ENCODE measurements at regions not wholly inside any gene's neighbourhood (a gene's known extent, or its start where the extent isn't known, plus 50 kb on each side); places are given as distances from the start of the nearest gene placed in this dataset.

GRCh38 chr3:159275741-159276140, 473.9 kb downstream of the MFSD1 start:
- TF ChIP-seq CTCF (IDR thresholded peaks at IDR 0.05) (no peak), POLR2AphosphoS5 (IDR thresholded peaks at IDR 0.05) (no peak), POLR2A (IDR thresholded peaks at IDR 0.05) (no peak), EP300 (IDR thresholded peaks at IDR 0.05) (no peak)
- no peak overlapping the region for H3K4me3 ChIP-seq
- H3K27me3 ChIP-seq, result no peaks in the 10 kb centered on the region
- H3K4me1 ChIP-seq, result no peaks in the 10 kb centered on the region
- H3K9me3 ChIP-seq, result no peaks in the 10 kb centered on the region
- 33 to 67% methylated on average over 1 of the region's 1 CpG for WGBS, 2 donors
- H3K27ac ChIP-seq, result no peak overlapping the region
- H3K36me3 ChIP-seq, result no peaks in the 10 kb centered on the region
- DNase-seq (no peak), ATAC-seq (ENCODE audit: low FRiP score in 2 of 2) (no peak)

- no peaks in the 10 kb centered on the region for H3K4me1 ChIP-seq
Observed at GRCh38 chr3:159277814-159278213, 476.0 kb downstream of the MFSD1 start.

GRCh38 chr3:159280386-159281191, 478.7 kb downstream of the MFSD1 start:
- TF ChIP-seq POLR2AphosphoS5 (IDR thresholded peaks at IDR 0.05), result no peak
- TF ChIP-seq POLR2A (IDR thresholded peaks at IDR 0.05), result no peak
- TF ChIP-seq EP300 (IDR thresholded peaks at IDR 0.05), result no peak
- TF ChIP-seq CTCF (IDR thresholded peaks at IDR 0.05), result no peak
- 63 to 65% methylated on average over 10 of the region's 10 CpGs for WGBS, 2 donors
- no peaks in the 10 kb centered on the region for H3K27me3 ChIP-seq
- H3K4me1 ChIP-seq, result no peaks in the 10 kb centered on the region
- no peak overlapping the region for H3K27ac ChIP-seq
- ATAC-seq (ENCODE audit: low FRiP score in 2 of 2), result no peak
- no peak overlapping the region for H3K4me3 ChIP-seq
- H3K9me3 ChIP-seq, result no peaks in the 10 kb centered on the region
- no peaks in the 10 kb centered on the region for H3K36me3 ChIP-seq
- DNase-seq, result no peak

More at GRCh38 chr3:159277814-159278213, 476.0 kb downstream of the MFSD1 start:
- DNase-seq (no peak), ATAC-seq (ENCODE audit: low FRiP score in 2 of 2) (no peak)
- WGBS, 2 donors, result 76 to 88% methylated on average over 5 of the region's 5 CpGs
- Histone ChIP-seq H3K9me3 (no peaks in the 10 kb centered on the region), H3K27ac (no peak overlapping the region), H3K4me3 (no peak overlapping the region), H3K27me3 (no peaks in the 10 kb centered on the region), H3K36me3 (no peaks in the 10 kb centered on the region)
- TF ChIP-seq CTCF (IDR thresholded peaks at IDR 0.05) (no peak), POLR2AphosphoS5 (IDR thresholded peaks at IDR 0.05) (no peak), EP300 (IDR thresholded peaks at IDR 0.05) (no peak), POLR2A (IDR thresholded peaks at IDR 0.05) (no peak)

- H3K9me3 ChIP-seq, result no peaks in the 10 kb centered on the region
- 47 to 50% methylated on average over 1 of the region's 1 CpG for WGBS, 2 donors
- H3K36me3 ChIP-seq, result no peaks in the 10 kb centered on the region
- no peaks in the 10 kb centered on the region for H3K4me1 ChIP-seq
- ATAC-seq (ENCODE audit: low FRiP score in 2 of 2) (no peak), DNase-seq (no peak)
- no peak overlapping the region for H3K4me3 ChIP-seq
- no peak overlapping the region for H3K27ac ChIP-seq
- no peaks in the 10 kb centered on the region for H3K27me3 ChIP-seq
- no peak for TF ChIP-seq CTCF (IDR thresholded peaks at IDR 0.05)
- TF ChIP-seq POLR2AphosphoS5 (IDR thresholded peaks at IDR 0.05), result no peak
- TF ChIP-seq EP300 (IDR thresholded peaks at IDR 0.05), result no peak
- TF ChIP-seq POLR2A (IDR thresholded peaks at IDR 0.05), result no peak
Observed at GRCh38 chr3:159293493-159293892, 491.6 kb downstream of the MFSD1 start.

GRCh38 chr3:159301961-159302360, 500.1 kb downstream of the MFSD1 start:
- H3K27me3 ChIP-seq, result no peaks in the 10 kb centered on the region
- ATAC-seq (ENCODE audit: low FRiP score in 2 of 2), result no peak
- no peaks in the 10 kb centered on the region for H3K9me3 ChIP-seq
- H3K36me3 ChIP-seq, result no peaks in the 10 kb centered on the region
- H3K4me1 ChIP-seq, result no peaks in the 10 kb centered on the region
- no peak for DNase-seq
- WGBS, 2 donors, result 32 to 52% methylated on average over 1 of the region's 1 CpG
- H3K27ac ChIP-seq, result no peak overlapping the region
- H3K4me3 ChIP-seq, result no peak overlapping the region
- TF ChIP-seq CTCF (IDR thresholded peaks at IDR 0.05) (no peak), EP300 (IDR thresholded peaks at IDR 0.05) (no peak), POLR2A (IDR thresholded peaks at IDR 0.05) (no peak), POLR2AphosphoS5 (IDR thresholded peaks at IDR 0.05) (no peak)
